ENCODE measurements at regions not wholly inside any gene's neighbourhood (a gene's known extent, or its start where the extent isn't known, plus 50 kb on each side); places are given as distances from the start of the nearest gene placed in this dataset.

DNA sequence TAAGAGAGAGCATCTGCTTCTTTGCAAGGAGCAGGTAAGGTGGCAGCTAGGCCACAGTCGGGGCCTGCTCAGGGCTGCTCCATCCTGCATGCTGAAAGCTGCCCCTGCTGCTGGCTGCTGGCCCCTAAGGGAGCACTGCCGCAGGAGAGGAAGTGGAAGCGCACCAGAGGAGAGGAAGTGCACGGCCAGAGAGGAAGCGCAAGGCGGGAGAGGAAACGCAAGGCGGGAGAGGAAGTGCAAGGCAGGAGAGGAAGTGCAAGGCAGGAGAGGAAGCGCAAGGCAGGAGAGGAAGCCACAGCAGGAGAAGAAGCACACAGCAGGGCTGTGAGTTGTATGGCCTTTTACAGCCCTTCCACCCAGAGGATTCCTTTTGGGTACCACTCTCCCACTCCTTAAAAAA lies 539.0 kb upstream of the TNP1 start:
- Histone ChIP-seq H3K4me2 (ENCODE audit: control insufficient read depth, insufficient read depth) (no peak overlapping the region), H3K27ac (ENCODE audit: control insufficient read depth, insufficient read depth) (no peak overlapping the region), H4K20me1 (ENCODE audit: control insufficient read depth, insufficient read depth) (no peaks in the 10 kb centered on the region), H3K9ac (ENCODE audit: control insufficient read depth, insufficient read depth, low read length) (no peak overlapping the region), H3K27me3 (replicated peaks in 1 of 2; ENCODE audit: control insufficient read depth in 2 of 2, insufficient read depth in 2 of 2, low read length in 1 of 2) (no peaks in the 10 kb centered on the region), H2AFZ (ENCODE audit: control insufficient read depth, low read depth, low read length) (no peak overlapping the region), H3K79me2 (ENCODE audit: control insufficient read depth, insufficient read depth, low read length) (no peaks in the 10 kb centered on the region), H3K4me3 (no peak overlapping the region), H3K9me3 (replicated peaks; ENCODE audit: control insufficient read depth, insufficient read depth, low read length) (no peaks in the 10 kb centered on the region; the same call in 2 of the 3 replicates), H3K4me1 (ENCODE audit: control insufficient read depth, insufficient read depth, low read length) (no peaks in the 10 kb centered on the region), H3K36me3 (ENCODE audit: control insufficient read depth in 2 of 2, insufficient read depth in 2 of 2, low read length in 1 of 2) (no peaks in the 10 kb centered on the region)
- ATAC-seq (no peak), DNase-seq (ENCODE audit: low read depth, low spot score) (no peak), FAIRE-seq (no peak)
- POLR2A ChIA-PET = no interaction called here
- BruUV-seq (replicated peaks) = no TSS peak
- in situ Hi-C loops (cut with MboI) = no loop called here
- SMC1A ChIA-PET (ENCODE audit: uncharacterized antibody, unreplicated experiment) = no interaction called here
- TF ChIP-seq, protein P1, sequence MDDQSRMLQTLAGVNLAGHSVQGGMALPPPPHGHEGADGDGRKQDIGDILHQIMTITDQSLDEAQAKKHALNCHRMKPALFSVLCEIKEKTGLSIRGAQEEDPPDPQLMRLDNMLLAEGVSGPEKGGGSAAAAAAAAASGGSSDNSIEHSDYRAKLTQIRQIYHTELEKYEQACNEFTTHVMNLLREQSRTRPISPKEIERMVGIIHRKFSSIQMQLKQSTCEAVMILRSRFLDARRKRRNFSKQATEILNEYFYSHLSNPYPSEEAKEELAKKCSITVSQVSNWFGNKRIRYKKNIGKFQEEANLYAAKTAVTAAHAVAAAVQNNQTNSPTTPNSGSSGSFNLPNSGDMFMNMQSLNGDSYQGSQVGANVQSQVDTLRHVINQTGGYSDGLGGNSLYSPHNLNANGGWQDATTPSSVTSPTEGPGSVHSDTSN (IDR thresholded peaks at IDR 0.05; ENCODE audit: insufficient replicate concordance, low read depth, low read length) = no peak
- no peak for TF ChIP-seq TCF7 (IDR thresholded peaks at IDR 0.05; ENCODE audit: borderline replicate concordance)
- TF ChIP-seq BCL11A (IDR thresholded peaks at IDR 0.05; ENCODE audit: low read depth, low read length) = no peak
- TF ChIP-seq ETV6 (conservative IDR thresholded peaks at IDR 0.05 in 1 of 2, IDR thresholded peaks at IDR 0.05 in 1 of 2; ENCODE audit: borderline replicate concordance in 1 of 2, low read depth in 1 of 2) = 0 out of 4 replicates have a peak, but pooled peaks of 1 of the 2 experiments have one; percentile 32
- TF ChIP-seq, protein P2, sequence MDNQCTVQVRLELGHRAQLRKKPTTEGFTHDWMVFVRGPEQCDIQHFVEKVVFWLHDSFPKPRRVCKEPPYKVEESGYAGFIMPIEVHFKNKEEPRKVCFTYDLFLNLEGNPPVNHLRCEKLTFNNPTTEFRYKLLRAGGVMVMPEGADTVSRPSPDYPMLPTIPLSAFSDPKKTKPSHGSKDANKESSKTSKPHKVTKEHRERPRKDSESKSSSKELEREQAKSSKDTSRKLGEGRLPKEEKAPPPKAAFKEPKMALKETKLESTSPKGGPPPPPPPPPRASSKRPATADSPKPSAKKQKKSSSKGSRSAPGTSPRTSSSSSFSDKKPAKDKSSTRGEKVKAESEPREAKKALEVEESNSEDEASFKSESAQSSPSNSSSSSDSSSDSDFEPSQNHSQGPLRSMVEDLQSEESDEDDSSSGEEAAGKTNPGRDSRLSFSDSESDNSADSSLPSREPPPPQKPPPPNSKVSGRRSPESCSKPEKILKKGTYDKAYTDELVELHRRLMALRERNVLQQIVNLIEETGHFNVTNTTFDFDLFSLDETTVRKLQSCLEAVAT (IDR thresholded peaks at IDR 0.05) = no peak
- TF ChIP-seq TARDBP (IDR thresholded peaks at IDR 0.05; ENCODE audit: borderline replicate concordance) = no peak
- TF ChIP-seq SPI1 (IDR thresholded peaks at IDR 0.05; ENCODE audit: borderline replicate concordance, insufficient read depth, low read depth, low read length) = 0 out of 2 replicates have a peak, but pooled peaks have one; percentile 30
- no peak for TF ChIP-seq ZSCAN29 (IDR thresholded peaks at IDR 0.05)
- TF ChIP-seq CHD4 (IDR thresholded peaks at IDR 0.05) = no peak
- TF ChIP-seq, protein P3, sequence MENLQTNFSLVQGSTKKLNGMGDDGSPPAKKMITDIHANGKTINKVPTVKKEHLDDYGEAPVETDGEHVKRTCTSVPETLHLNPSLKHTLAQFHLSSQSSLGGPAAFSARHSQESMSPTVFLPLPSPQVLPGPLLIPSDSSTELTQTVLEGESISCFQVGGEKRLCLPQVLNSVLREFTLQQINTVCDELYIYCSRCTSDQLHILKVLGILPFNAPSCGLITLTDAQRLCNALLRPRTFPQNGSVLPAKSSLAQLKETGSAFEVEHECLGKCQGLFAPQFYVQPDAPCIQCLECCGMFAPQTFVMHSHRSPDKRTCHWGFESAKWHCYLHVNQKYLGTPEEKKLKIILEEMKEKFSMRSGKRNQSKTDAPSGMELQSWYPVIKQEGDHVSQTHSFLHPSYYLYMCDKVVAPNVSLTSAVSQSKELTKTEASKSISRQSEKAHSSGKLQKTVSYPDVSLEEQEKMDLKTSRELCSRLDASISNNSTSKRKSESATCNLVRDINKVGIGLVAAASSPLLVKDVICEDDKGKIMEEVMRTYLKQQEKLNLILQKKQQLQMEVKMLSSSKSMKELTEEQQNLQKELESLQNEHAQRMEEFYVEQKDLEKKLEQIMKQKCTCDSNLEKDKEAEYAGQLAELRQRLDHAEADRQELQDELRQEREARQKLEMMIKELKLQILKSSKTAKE (IDR thresholded peaks at IDR 0.05; ENCODE audit: low read depth, poor library complexity, severe bottlenecking) = no peak
- intact Hi-C loops (cut with micrococcal nuclease; ENCODE audit: unreplicated experiment) = no loop called here
- RAD21 ChIA-PET (ENCODE audit: unreplicated experiment) = no interaction called here
- CTCF ChIA-PET = no interaction called here
- WGBS (ENCODE audit: insufficient coverage, insufficient replicate concordance, low lambda C conversion rate, missing lambda C conversion rate) = 6% methylated on average over 9 of the region's 9 CpGs

Data from GM12878 (cell line).